ENCODE measurements at regions not wholly inside any gene's neighbourhood (a gene's known extent, or its start where the extent isn't known, plus 50 kb on each side); places are given as distances from the start of the nearest gene placed in this dataset.
"Not testable (repeated sequence)": the region's sequence is repeated elsewhere in the genome, so short reads cannot be mapped to it uniquely, and the experiment has no call there.

DNA sequence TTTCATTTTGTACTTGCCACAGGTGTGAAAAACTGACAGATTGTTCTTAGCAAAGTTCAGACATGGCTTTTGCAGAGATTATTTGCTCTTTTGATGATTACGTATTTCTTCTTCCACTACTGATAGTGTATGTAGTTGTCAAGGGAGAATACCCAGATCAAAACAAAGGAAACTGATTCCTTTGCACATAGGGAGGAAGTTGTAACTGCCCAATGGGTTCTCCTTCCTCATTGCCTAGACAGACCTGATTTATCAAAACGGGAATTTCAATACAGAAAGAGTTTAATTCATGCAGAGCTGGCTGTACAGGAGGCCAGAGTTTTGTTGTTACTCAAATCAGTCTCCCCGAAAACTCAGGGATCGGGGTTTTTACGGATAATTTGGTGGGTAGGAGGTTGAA is 214.7 kb downstream of the BCAS1 start:
- no peak for DNase-seq

DNA sequence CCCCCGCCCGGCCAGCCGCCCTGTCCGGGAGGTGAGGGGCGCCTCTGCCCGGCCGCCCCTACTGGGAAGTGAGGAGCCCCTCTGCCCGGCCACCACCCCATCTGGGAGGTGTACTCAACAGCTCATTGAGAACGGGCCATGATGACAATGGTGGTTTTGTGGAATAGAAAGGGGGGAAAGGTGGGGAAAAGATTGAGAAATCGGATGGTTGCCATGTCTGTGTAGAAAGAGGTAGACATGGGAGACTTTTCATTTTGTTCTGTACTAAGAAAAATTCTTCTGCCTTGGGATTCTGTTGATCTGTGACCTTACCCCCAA is 215.8 kb downstream of the BCAS1 start:
- DNase-seq, result not testable (repeated sequence)

DNA sequence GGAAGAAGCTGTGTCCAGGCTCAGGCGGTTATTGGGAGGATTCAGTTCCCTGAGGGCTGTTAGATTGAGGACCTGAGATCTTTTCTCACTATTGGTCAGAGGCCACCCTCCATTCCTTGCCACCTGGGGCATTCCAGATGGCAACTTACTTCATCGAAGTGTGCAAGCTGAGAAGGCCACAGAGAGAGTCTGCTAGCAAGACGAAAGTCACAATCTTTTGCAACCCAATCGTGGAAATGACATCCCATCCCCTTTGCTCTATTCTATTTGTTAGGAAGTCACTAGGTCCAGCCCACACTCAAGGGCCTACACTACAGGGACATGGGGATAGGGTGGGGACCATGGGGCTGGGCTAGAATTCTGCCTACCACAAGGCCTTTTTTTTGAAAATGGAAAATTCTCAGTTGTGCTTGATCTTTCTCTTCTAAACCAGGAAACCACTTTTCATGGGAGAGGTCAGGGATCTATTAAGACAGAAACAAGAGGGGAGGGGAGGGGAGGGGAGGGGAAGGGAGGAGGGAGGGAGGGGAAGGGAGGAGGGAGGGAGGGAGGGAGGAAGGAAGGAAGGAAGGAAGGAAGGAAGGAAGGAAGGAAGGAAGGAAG is 217.2 kb downstream of the BCAS1 start:
- DNase-seq, result no peak

DNA sequence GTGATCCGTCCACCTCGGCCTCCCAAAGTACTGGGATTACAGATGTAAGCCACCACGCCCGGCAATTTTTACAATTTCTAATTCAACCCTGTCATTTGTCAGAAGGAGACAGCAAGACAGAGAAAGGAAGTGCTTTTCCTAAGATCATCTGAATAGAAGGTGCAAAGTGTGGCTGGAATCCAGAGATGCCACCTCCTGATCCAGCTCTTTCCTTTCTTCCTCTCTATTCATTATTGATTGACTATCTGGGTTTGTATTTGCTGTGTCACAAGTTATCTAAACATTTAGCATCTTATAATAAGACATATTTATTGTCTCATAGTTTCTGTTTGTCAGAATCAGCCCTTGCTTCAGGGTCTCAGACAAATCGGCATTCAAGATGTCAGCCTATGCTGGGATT is 217.7 kb downstream of the BCAS1 start:
- no peak for DNase-seq

DNA sequence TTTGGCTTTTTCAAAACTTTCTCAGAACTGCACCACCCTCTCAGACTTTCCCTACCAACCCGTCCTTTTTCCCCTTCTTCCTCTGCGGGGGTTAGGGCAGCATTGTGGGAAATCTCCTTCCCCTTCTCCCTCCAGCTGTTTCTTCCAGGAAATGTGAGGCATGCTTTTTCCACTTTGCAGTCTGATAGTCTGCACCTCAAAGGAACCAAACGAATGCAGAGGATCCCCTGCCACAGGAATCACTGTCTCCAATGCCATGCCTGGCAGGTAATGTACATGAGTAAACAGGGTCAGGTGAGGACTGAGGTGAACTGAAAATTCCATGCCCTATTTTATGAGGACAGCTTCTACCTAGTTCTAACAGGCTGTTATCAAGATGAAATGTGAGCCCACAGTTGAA is 218.4 kb downstream of the BCAS1 start:
- DNase-seq, result no peak

DNA sequence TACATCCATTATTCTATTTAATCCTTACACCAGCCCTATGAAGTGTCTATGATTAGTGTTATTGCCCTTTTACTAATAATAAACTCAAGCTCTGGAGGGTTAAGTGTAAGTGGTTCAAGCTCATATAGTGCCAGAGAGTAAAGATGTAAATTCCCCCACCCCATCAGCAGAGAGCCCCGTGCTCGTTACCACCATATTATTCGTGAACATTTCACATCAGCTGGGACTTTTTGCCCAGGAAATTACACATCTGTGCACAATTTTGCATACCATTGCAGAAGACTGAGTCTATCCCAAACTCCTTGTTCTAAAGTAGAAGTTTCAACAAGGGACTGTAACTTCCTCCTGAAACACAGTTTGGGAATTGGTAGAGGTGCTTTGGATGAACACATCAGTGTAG is 220.1 kb downstream of the BCAS1 start:
- DNase-seq, result no peak

DNA sequence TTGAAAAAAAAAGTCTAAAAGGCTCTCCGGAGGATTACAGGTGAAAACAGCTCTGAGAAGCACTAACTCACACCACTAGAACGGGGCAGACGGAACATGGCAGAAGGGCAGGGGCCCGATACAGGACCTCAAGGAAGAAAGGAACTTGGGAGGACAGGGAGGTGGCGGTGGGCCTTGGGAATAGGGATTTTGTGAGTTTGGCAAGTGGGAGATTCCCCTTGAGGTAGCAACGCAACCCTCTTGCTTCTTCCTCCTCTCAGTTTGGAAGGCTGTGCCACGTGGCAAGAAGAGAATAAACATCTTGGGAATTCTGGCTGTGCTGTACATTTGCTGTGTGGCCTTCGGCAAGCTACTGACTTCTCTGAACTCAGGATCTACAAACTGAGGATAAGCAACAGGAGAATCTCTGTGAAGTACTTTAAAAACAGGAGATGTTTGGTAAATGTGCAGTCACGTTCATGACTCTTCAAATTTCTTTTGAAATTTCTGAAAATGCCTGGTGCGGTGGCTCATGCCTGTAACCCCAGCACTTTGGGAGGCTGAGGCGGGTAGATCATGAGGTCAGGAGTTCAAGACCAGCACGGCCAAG is 220.8 kb downstream of the BCAS1 start:
- no peak for DNase-seq

DNA sequence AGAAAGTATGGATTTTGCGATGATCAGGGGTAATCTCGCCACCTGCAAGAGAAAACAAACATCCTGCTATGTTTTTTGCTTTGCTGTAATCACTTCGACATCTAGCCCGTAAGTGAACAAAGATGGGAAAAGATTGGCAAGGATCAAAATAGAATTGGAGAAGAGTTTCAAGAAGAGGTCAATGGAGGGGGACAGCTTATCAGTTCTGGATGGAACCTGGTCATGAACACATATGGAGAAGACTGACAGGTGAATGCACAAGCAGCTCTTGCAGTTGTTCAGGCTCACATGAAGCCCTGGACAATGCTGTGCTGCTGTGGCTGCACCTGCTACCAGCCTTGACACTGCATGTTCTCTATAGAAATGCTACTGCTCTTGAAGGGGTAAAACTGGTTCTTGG is 222.1 kb downstream of the BCAS1 start:
- DNase-seq, result no peak

DNA sequence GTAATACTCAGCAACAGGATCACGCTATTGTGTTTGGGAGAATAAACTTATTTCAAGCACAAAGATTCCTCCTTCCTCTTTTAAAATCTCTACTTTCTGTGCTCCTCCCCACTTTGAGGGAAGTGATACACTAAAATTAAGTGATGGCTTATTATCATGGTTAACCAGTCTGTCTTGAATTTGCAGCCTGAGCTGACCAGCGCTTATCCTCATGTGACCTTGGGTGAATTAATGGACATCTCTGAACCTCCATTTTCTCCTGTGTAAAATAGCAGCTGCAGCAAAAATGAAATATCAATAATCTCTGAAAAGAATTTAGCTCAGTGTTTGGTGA is 222.6 kb downstream of the BCAS1 start:
- no peak for DNase-seq

DNA sequence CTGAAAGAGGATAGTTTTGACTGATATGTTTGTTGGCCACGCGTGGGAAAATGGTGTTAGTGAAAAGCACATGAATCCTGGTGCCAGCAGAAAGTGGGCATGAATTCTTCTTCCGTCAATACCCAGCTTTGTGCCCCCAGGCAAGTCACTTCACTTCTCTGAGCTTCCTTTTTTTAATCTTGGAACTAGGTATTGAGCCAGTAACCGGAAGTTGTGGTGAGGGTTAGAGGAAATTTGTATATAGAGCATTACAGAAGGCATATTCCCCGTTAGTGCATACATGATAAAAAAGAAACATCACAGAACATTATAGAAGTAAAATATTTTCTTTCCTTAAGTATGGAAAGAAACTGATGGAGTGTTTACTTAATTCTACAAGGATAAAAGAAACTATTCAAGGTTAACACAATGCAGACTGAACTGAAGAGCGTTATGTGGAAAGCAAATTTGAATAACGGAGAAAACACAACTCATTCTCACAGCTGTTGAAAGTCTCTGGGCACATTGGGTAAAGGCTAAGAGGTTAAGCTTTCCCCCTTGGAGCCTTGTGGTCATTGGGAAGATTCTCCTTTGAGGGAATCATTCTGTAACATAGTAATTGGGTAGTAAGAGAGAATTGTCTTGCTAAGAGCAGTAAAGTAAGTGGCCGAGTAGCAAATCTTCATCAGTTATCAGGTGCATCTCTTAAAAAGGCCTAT is 223.1 kb downstream of the BCAS1 start:
- DNase-seq, result no peak

DNA sequence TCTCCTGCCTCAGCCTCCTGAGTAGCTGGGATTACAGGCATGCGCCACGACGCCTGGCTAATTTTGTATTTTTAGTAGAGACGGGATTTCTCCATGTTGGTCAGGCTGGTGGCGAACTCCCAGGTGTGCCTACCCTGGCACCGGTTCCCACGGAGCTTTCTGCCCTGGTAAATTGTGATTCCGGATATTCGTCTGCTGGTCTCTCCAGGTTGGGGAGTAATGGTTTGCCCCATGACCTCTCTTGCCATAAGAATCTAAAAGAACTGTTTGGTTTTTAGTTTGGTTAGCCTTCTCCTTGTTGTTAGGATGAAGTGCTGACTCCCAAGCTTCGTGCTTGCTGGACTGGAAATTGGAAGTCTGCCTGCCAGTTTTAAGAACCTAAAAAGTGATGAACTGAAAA is 223.8 kb downstream of the BCAS1 start:
- no peak for DNase-seq

DNA sequence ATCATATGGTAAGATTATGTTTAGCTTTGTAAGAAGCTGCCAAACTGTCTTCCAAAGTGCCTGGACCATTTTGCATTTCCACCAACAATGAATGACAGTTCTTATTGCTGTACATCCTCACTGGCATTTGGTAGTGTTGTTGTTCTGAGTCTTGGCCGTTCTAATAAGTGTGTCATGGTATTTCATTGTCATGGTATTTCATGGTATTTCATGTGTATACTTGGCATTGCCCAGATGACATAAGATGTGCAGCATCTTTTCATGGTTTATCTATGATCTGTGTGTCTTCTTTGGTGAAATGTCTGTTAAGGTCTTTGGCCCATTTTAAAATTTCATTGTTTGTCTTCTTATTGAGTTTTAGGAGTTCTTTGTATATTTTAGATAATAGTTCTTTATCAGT is 224.4 kb downstream of the BCAS1 start:
- DNase-seq, result no peak

DNA sequence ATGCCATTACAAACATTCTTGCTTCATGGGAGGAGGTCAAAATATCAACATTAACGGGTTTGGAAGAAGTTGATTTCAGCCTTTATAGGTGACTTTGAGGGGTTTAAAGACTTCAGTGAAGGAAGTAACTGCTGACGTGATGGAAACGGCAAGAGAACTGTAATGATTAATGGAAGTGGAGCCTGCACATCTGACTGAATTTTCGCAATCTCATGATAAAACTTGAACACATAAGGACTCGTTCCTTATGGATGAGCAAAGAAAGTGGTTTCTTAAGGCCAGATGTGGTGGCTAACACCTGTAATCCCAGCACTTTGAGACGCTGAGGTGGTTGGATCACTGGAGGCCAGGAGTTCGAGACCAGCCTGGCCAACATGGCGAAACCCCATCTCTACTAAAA is 226.1 kb downstream of the BCAS1 start:
- no peak for DNase-seq

DNA sequence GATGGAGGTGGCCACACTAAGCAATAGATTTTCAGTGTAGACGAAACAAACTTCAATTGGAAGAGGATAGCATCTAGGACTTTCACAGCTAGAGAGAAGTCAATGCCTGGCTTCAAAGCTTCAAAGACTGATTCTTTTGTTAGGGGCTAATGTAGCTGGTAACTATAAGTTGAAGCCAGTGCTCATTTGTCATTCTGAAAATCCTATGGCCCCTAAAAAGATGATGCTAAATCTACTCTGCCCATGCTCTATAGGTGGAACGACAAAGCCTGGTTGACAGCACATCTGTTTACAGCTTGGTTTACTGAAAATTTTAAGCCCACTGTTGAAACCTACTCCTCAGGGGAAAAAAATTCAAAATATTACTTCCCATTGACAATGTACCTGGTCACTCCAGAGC is 226.7 kb downstream of the BCAS1 start:
- DNase-seq, result no peak

DNA sequence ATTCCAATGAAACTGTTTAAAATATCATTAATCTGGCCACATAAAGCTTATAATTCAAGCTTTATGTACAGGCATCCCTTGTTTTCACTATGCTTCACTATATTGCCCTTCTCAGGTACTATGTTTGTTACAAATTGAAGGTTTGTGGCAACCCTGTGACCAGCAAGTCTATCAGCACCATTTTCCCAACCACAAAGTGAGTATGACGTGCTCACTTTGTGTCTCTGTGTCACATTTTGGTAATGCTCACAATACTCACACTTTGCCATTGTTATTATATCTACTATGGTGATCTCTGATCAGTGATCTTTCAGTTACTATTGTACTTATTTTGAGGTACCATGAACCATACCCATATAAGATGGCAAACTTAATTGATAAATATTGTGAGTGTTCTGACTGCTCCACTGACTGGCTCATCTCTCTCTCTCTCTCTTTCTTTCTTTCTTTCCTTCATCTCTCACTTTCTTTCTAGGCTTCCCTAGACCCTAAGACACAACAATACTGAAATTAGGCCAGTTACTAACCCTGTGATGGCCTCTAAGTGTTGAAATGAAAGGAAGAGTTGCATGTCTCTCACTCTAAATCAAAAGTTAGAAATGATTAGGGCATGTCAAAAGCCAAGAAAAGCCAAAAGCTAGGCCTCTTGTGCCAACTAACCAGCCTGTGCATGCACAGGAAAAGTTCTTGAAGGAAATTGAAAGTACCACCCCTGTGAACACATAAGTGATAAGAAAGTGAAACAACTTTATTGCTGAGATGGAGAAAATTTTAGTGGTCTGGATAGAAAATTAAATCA is 227.9 kb downstream of the BCAS1 start:
- no peak for DNase-seq

DNA sequence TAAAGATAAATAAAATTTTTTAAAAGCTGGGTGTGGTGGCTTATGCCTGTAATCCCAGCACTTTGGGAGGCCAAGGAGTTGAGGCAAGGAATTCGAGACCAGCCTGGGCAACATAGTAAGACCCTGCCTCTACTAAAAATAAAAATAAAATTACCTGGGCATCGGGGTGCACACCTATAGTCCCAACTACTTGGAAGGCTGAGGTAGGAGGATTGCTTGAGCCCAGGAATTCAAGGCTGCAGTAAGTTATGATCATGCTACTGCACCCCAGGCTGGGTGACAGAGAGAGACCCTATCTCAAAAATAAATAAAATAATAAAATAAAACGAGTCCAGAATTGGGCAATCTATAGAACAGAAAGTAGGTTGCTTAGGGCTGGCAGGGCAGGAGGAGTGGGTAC is 228.7 kb downstream of the BCAS1 start:
- no peak for DNase-seq

DNA sequence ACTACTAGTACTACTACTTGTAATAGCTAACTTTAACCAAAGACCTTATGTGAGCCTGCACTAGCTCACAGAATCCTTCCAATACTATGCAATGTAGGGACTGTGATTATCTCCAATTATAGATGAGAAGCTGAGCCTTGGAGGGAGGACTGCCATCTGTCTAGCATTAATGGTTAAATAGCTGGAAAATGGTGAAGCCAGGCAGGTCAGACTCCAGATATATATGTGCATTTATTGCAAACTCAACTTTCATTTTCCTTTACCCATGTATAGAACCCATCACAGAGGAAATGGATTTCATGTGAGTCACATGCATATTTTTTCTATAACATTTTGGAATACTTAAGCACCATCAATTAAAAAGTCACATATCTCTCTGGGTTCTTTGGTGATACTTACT is 229.9 kb downstream of the BCAS1 start:
- no peak for DNase-seq

DNA sequence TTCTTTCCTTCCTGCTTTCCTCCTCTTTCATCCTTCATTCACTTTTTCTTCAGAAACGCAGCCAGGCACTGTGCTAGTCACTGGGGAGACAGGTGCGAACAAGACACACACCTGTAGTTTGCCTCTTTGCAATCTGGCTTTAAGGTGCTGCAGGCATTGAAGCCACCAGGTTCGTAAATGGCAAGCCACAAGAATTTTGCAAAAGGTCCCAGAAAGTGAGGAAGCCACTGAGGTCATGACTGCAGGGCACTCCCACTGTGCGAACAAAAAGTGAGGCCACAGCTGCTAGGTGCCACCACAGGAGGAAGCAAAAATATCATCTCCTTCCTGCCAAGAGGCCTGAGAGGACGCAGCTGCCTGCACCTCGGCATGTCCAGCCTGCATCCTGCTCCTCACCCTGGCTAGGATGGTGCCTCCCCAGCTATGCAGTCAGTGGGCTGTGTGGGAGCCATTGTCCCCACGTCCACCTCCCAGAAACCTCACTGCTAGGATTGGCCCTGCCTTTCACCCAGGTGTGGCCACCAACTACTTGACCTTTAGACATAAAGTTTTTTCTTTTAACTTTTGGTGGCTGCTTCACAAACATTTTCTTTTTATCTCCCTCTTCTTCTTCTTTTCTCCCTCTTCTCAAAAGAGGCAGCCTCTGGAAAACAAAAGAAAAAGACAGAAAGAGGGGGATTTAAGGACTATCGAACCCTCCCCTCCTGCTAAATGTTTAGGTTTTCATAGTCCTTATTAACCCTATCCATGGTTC is 230.8 kb downstream of the BCAS1 start:
- DNase-seq, result no peak

DNA sequence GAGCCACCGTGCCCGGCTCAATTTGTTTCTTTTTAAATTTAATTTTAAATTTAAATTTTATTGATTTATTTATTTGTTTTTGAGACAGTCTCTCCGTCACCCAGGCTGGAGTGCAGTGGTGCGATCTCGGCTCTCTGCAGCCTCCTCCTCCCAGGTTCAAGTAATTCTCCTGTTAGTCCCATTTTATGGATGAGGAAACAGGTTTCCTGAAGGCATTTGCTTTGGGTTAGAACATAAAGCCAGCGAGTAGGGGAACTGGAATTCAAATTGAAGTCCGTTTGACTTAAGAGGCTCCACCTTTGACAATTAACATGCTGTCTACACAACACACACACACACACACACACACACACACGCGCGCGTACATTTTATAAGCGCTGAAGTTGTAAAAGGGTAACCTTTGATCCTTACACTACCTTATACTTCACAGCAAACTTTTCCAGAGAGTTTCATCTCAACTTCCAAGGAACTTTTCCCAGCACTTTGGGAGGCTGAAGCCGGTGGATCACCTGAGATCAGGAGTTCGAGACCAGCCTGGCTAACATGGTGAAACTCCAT is 232.0 kb downstream of the BCAS1 start:
- DNase-seq, result no peak

DNA sequence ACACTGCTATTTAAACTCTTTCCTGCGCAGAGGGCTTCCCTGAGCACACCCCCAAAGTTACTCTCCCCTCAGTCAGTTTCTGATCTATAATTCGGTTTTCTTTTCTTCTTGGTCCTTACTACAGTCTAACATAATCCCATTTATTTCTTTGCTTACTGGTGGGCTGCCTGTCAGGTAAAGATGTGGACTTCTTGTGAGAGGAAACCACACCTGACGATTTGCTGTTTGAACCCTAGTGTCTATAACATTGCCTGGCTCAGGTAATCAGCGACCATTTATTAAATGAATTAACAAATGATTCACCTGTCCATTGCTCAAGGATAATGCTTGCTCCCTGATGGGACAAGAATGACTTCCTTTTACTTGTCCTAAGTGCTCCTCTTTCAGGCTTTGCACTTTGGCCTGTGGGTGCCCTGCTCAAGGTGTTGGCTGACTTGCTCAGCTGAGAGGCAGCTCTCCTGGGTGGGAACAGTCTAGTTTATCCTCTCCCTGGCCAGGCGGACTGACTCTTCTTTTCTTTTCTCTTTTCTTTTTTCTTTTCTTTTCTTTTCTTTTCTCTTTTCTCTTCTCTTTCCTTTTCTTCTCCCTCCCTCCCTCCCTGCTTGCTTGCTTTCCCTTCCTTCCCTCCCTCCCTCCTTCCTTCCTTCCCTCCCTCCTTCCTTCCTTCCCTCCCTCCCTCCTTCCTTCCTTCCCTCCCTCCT is 233.1 kb downstream of the BCAS1 start:
- no peak for DNase-seq

DNA sequence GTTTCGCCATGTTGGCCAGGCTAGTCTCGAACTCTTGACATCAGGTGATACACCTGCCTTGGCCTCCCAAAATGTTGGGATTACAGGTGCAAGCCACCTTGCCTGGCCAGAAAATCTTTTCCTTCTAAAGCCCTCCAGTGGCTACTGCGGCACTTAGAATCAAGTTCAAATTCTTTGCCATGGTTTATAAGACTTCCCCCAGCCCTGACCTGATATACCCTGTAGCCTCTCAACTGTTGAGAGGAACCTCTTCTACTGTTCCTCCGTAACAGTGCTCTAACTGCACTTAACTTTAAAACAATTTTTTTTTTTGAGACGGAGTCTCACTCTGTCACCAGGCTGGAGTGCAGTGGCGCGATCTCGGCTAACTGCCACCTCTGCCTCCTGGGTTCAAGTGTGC is 235.6 kb downstream of the BCAS1 start:
- no peak for DNase-seq

DNA sequence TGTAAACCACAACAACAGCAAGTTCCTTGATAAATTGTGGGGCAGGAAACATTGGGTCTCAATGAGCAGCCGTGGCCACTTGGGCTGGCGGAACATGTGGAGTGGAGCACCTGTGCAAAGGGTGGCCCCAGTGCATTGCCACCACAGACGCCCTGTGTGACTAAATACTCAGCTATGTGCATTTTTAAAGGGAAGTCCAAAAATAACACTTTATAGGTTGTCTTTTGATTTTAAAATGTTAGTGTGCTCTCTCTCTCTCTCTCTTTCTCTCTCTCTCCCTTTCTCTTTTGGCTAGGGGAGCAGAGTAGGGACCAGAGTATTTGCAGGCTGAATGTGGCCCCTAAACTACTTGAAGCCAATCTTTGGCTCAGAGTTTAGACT is 236.3 kb downstream of the BCAS1 start:
- DNase-seq, result no peak
